ENCODE measurements at regions not wholly inside any gene's neighbourhood (a gene's known extent, or its start where the extent isn't known, plus 50 kb on each side); places are given as distances from the start of the nearest gene placed in this dataset.
A peak's percentile ranks its signal among the peaks of the same experiment; 100 is the strongest.

- Histone ChIP-seq H3K27me3 (replicated peaks in 1 of 2; ENCODE audit: control insufficient read depth in 2 of 2, extremely low read depth in 1 of 2, insufficient read depth in 2 of 2, low read length in 1 of 2) (peaks cover 0 to 31% of the 10 kb centered on the region in 2 experiments), H3K4me1 (ENCODE audit: control insufficient read depth in 1 of 2, extremely low read depth in 1 of 2, insufficient read depth in 2 of 2, low read length in 2 of 2) (peaks cover 0 to 9% of the 10 kb centered on the region in 2 experiments), H3K9me3 (no peaks in the 10 kb centered on the region), H3K36me3 (ENCODE audit: control insufficient read depth in 2 of 2, extremely low read depth in 1 of 2, insufficient read depth in 1 of 2, low read length in 1 of 2) (no peaks in the 10 kb centered on the region), H3K4me3 (ENCODE audit: control insufficient read depth in 1 of 2, extremely low read depth in 1 of 2, low read length in 1 of 2) (no peak overlapping the region), H3K27ac (ENCODE audit: low read length) (no peak overlapping the region)
- CTCF ChIA-PET, result interaction anchor here in 1 of 2 donors (1.0 kb wide), 1 partner anchor 10 kb away, joined by 3 read pairs; no protein-coding TSS in a partner anchor
- no peaks in the 10 kb centered on the region for H3K9me3 Mint-ChIP-seq
- POLR2A ChIA-PET, result no interaction called here
- H3K36me3 Mint-ChIP-seq, result no peaks in the 10 kb centered on the region
- peaks cover 7 to 14% (median 11%) of the 10 kb centered on the region in 3 donors for H3K4me1 Mint-ChIP-seq
- H3K27me3 Mint-ChIP-seq, result peaks cover 48 to 56% of the 10 kb centered on the region in 2 donors
- DNase-seq (no peak), ATAC-seq (replicated peaks in 1 of 4) (no peak)
- no peak overlapping the region for H3K4me3 Mint-ChIP-seq
- H3K27ac Mint-ChIP-seq, result no peak overlapping the region
- WGBS (ENCODE audit: insufficient coverage), result no CpG with 5 or more reads among the region's 4 CpGs
Observed at GRCh38 chr9:84138541-84138940, 157.9 kb downstream of the RMI1 start.

GRCh38 chr9:84139296-84140070 lies 158.9 kb downstream of the RMI1 start:
- Mint-ChIP-seq H3K9me3 (no peaks in the 10 kb centered on the region), H3K27ac (no peak overlapping the region), H3K27me3 (peaks cover 52 to 57% of the 10 kb centered on the region in 2 donors), H3K4me1 (peaks cover 7 to 14% (median 11%) of the 10 kb centered on the region in 3 donors), H3K36me3 (no peaks in the 10 kb centered on the region), H3K4me3 (peak overlapping the region in 2 of 3 donors; percentile 79 to 84)
- H3K4me1 ChIP-seq (ENCODE audit: control insufficient read depth in 1 of 2, extremely low read depth in 1 of 2, insufficient read depth in 2 of 2, low read length in 2 of 2), result peaks cover 0 to 9% of the 10 kb centered on the region in 2 experiments
- no peak overlapping the region for H3K27ac ChIP-seq (ENCODE audit: low read length)
- DNase-seq (no peak), ATAC-seq (replicated peaks in 1 of 4) (no peak)
- POLR2A ChIA-PET, result no interaction called here
- WGBS (ENCODE audit: insufficient coverage), result 80% methylated on average over 7 of the region's 11 CpGs
- CTCF ChIA-PET, result interaction anchor here in 1 of 2 donors (1.0 kb wide), 1 partner anchor 9 kb away, joined by 3 read pairs; no protein-coding TSS in a partner anchor
- H3K36me3 ChIP-seq (ENCODE audit: control insufficient read depth in 2 of 2, extremely low read depth in 1 of 2, insufficient read depth in 1 of 2, low read length in 1 of 2), result no peaks in the 10 kb centered on the region
- H3K27me3 ChIP-seq (replicated peaks in 1 of 2; ENCODE audit: control insufficient read depth in 2 of 2, extremely low read depth in 1 of 2, insufficient read depth in 2 of 2, low read length in 1 of 2), result peaks cover 0 to 34% of the 10 kb centered on the region in 2 experiments
- no peak overlapping the region for H3K4me3 ChIP-seq (ENCODE audit: control insufficient read depth in 1 of 2, extremely low read depth in 1 of 2, low read length in 1 of 2)
- no peaks in the 10 kb centered on the region for H3K9me3 ChIP-seq

GRCh38 chr9:84140535-84141101 lies 160.0 kb downstream of the RMI1 start:
- H3K27ac Mint-ChIP-seq, result no peak overlapping the region

GRCh38 chr9:84141741-84142370 lies 161.3 kb downstream of the RMI1 start:
- Mint-ChIP-seq H3K36me3 (no peaks in the 10 kb centered on the region), H3K27me3 (peaks cover 45 to 46% of the 10 kb centered on the region in 2 donors), H3K27ac (no peak overlapping the region), H3K4me1 (peaks cover 7 to 14% (median 11%) of the 10 kb centered on the region in 3 donors), H3K9me3 (no peaks in the 10 kb centered on the region), H3K4me3 (no peak overlapping the region)
- ATAC-seq (replicated peaks in 1 of 4) (no peak), DNase-seq (no peak)
- POLR2A ChIA-PET, result no interaction called here
- H3K4me3 ChIP-seq (ENCODE audit: control insufficient read depth in 1 of 2, extremely low read depth in 1 of 2, low read length in 1 of 2), result no peak overlapping the region
- CTCF ChIA-PET, result interaction anchor here in 1 of 2 donors (0.6 kb wide), 1 partner anchor 177 kb away, joined by 5 read pairs; no protein-coding TSS in a partner anchor
- H3K4me1 ChIP-seq (ENCODE audit: control insufficient read depth in 1 of 2, extremely low read depth in 1 of 2, insufficient read depth in 2 of 2, low read length in 2 of 2), result peaks cover 0 to 9% of the 10 kb centered on the region in 2 experiments
- H3K27ac ChIP-seq (ENCODE audit: low read length), result no peak overlapping the region
- H3K9me3 ChIP-seq, result no peaks in the 10 kb centered on the region
- peaks cover 0 to 34% of the 10 kb centered on the region in 2 experiments for H3K27me3 ChIP-seq (replicated peaks in 1 of 2; ENCODE audit: control insufficient read depth in 2 of 2, extremely low read depth in 1 of 2, insufficient read depth in 2 of 2, low read length in 1 of 2)
- H3K36me3 ChIP-seq (ENCODE audit: control insufficient read depth in 2 of 2, extremely low read depth in 1 of 2, insufficient read depth in 1 of 2, low read length in 1 of 2), result no peaks in the 10 kb centered on the region
- WGBS (ENCODE audit: insufficient coverage), result 100% methylated on average over 1 of the region's 7 CpGs

More at GRCh38 chr9:84140535-84141101, 160.0 kb downstream of the RMI1 start:
- Mint-ChIP-seq H3K4me1 (peaks cover 7 to 14% (median 11%) of the 10 kb centered on the region in 3 donors), H3K4me3 (peak overlapping the region; percentile 75 to 84 (median 79)), H3K27me3 (peaks cover 45 to 51% of the 10 kb centered on the region in 2 donors), H3K36me3 (no peaks in the 10 kb centered on the region), H3K9me3 (no peaks in the 10 kb centered on the region)
- Histone ChIP-seq H3K36me3 (ENCODE audit: control insufficient read depth in 2 of 2, extremely low read depth in 1 of 2, insufficient read depth in 1 of 2, low read length in 1 of 2) (no peaks in the 10 kb centered on the region), H3K27ac (ENCODE audit: low read length) (no peak overlapping the region), H3K4me3 (ENCODE audit: control insufficient read depth in 1 of 2, extremely low read depth in 1 of 2, low read length in 1 of 2) (peak overlapping the region; percentile 21 to 36), H3K27me3 (replicated peaks in 1 of 2; ENCODE audit: control insufficient read depth in 2 of 2, extremely low read depth in 1 of 2, insufficient read depth in 2 of 2, low read length in 1 of 2) (peaks cover 0 to 34% of the 10 kb centered on the region in 2 experiments), H3K4me1 (ENCODE audit: control insufficient read depth in 1 of 2, extremely low read depth in 1 of 2, insufficient read depth in 2 of 2, low read length in 2 of 2) (peaks cover 0 to 9% of the 10 kb centered on the region in 2 experiments), H3K9me3 (no peaks in the 10 kb centered on the region)
- ATAC-seq (replicated peaks in 1 of 4), result peak; percentile 35 to 60 (median 48)
- 7% methylated on average over 30 of the region's 41 CpGs for WGBS (ENCODE audit: insufficient coverage)
- CTCF ChIA-PET, result interaction anchor here in 1 of 2 donors (0.6 kb wide), 2 partner anchors 122 to 229 kb away, joined by 3 to 4 read pairs; no protein-coding TSS in a partner anchor
- POLR2A ChIA-PET, result no interaction called here
- DNase-seq, result peak in 15 of 35 experiments; percentile 1 to 24 (median 5)

GRCh38 chr9:84145031-84145430 lies 164.4 kb downstream of the RMI1 start:
- H3K27ac Mint-ChIP-seq, result no peak overlapping the region
- no peak overlapping the region for H3K4me3 Mint-ChIP-seq
- H3K27me3 Mint-ChIP-seq, result peaks cover 34 to 44% of the 10 kb centered on the region in 2 donors
- no peak for ATAC-seq (replicated peaks in 1 of 4)
- no peaks in the 10 kb centered on the region for H3K36me3 ChIP-seq (ENCODE audit: control insufficient read depth in 2 of 2, extremely low read depth in 1 of 2, insufficient read depth in 1 of 2, low read length in 1 of 2)
- no peak overlapping the region for H3K4me3 ChIP-seq (ENCODE audit: control insufficient read depth in 1 of 2, extremely low read depth in 1 of 2, low read length in 1 of 2)
- H3K36me3 Mint-ChIP-seq, result no peaks in the 10 kb centered on the region
- peaks cover 7 to 12% (median 7%) of the 10 kb centered on the region in 3 donors for H3K4me1 Mint-ChIP-seq
- peaks cover 0 to 26% of the 10 kb centered on the region in 2 experiments for H3K27me3 ChIP-seq (replicated peaks in 1 of 2; ENCODE audit: control insufficient read depth in 2 of 2, extremely low read depth in 1 of 2, insufficient read depth in 2 of 2, low read length in 1 of 2)
- H3K9me3 ChIP-seq, result no peaks in the 10 kb centered on the region
- ChIA-PET CTCF (no interaction called here), POLR2A (no interaction called here)
- no peaks in the 10 kb centered on the region for H3K9me3 Mint-ChIP-seq
- DNase-seq, result no peak
- H3K4me1 ChIP-seq (ENCODE audit: control insufficient read depth in 1 of 2, extremely low read depth in 1 of 2, insufficient read depth in 2 of 2, low read length in 2 of 2), result peaks cover 0 to 9% of the 10 kb centered on the region in 2 experiments
- no CpG with 5 or more reads among the region's 3 CpGs for WGBS (ENCODE audit: insufficient coverage)
- no peak overlapping the region for H3K27ac ChIP-seq (ENCODE audit: low read length)

- Histone ChIP-seq H3K27ac (ENCODE audit: low read length) (no peak overlapping the region), H3K27me3 (replicated peaks in 1 of 2; ENCODE audit: control insufficient read depth in 2 of 2, extremely low read depth in 1 of 2, insufficient read depth in 2 of 2, low read length in 1 of 2) (peaks cover 0 to 18% of the 10 kb centered on the region in 2 experiments), H3K4me1 (ENCODE audit: control insufficient read depth in 1 of 2, extremely low read depth in 1 of 2, insufficient read depth in 2 of 2, low read length in 2 of 2) (peaks cover 0 to 2% of the 10 kb centered on the region in 2 experiments), H3K4me3 (ENCODE audit: control insufficient read depth in 1 of 2, extremely low read depth in 1 of 2, low read length in 1 of 2) (no peak overlapping the region), H3K9me3 (no peaks in the 10 kb centered on the region), H3K36me3 (ENCODE audit: control insufficient read depth in 2 of 2, extremely low read depth in 1 of 2, insufficient read depth in 1 of 2, low read length in 1 of 2) (no peaks in the 10 kb centered on the region)
- H3K4me3 Mint-ChIP-seq, result no peak overlapping the region
- no peaks in the 10 kb centered on the region for H3K36me3 Mint-ChIP-seq
- H3K9me3 Mint-ChIP-seq, result no peaks in the 10 kb centered on the region
- no peak for DNase-seq
- ATAC-seq (replicated peaks in 1 of 4), result no peak
- no peak overlapping the region for H3K27ac Mint-ChIP-seq
- POLR2A ChIA-PET, result no interaction called here
- no CpG with 5 or more reads among the region's 2 CpGs for WGBS (ENCODE audit: insufficient coverage)
- H3K4me1 Mint-ChIP-seq, result peaks cover 2 to 4% (median 4%) of the 10 kb centered on the region in 3 donors
- H3K27me3 Mint-ChIP-seq, result peaks cover 29 to 39% of the 10 kb centered on the region in 2 donors
- CTCF ChIA-PET, result interaction anchor here in 1 of 2 donors (0.5 to 0.6 kb wide), 2 partner anchors 44 to 136 kb away, joined by 4 read pairs; no protein-coding TSS in a partner anchor
Observed at GRCh38 chr9:84145780-84146179, 165.2 kb downstream of the RMI1 start.
